Fibroblast of lung (primary cell): ENCODE measurements at regions not wholly inside any gene's neighbourhood (a gene's known extent, or its start where the extent isn't known, plus 50 kb on each side); places are given as distances from the start of the nearest gene placed in this dataset.

ENCODE experiments used
- DNase-seq, 2 donors: peaks; one replicate each; pipeline versions ENCODE4 v3.0.0 to v3.0.0-alpha.2; 2010; ENCODE audit warnings: low read depth in 2 of 2
- H2AFZ ChIP-seq: 2 replicates; pipeline ENCODE4 v1.5.1; 2012; ENCODE audit warnings: low read length, control low read depth, inconsistent platforms
- H3K27ac ChIP-seq: 2 replicates; pipeline ENCODE4 v1.5.1; 2011; ENCODE audit warnings: low read length, control low read depth; ENCODE audit not compliant: insufficient read depth
- H3K27me3 ChIP-seq: 2 replicates; pipeline ENCODE4 v1.5.1; 2011; ENCODE audit warnings: mild to moderate bottlenecking, low read length; ENCODE audit not compliant: control insufficient read depth, insufficient read depth
- H3K36me3 ChIP-seq: 2 replicates; pipeline ENCODE4 v1.5.1; 2011; ENCODE audit warnings: low read length; ENCODE audit not compliant: control insufficient read depth, insufficient read depth
- H3K4me1 ChIP-seq: 2 replicates; pipeline ENCODE4 v1.5.1; 2011; ENCODE audit warnings: low read length; ENCODE audit not compliant: control insufficient read depth, insufficient read depth; ENCODE audit errors: extremely low read depth
- H3K4me2 ChIP-seq: 2 replicates; pipeline ENCODE4 v1.5.1; 2011; ENCODE audit warnings: low read length, control low read depth; ENCODE audit not compliant: insufficient read depth; ENCODE audit errors: extremely low read depth
- H3K4me3 ChIP-seq, 4 experiments: fragments of 200-600 bp in 1 of 4; sonication (generic) in 1 of 4; replicated peaks in 1 of 4; 2 replicates each; pipeline ENCODE4 v1.5.1; 2011 to 2016; ENCODE audit warnings: low read length in 4 of 4, low read depth in 3 of 4, mild to moderate bottlenecking in 3 of 4, control low read depth in 2 of 4, inconsistent platforms in 1 of 4, mixed read lengths in 1 of 4; ENCODE audit not compliant: insufficient read depth in 1 of 4; ENCODE audit errors: control extremely low read depth in 1 of 4
- H3K79me2 ChIP-seq: 2 replicates; pipeline ENCODE4 v1.5.1; 2012; ENCODE audit warnings: mild to moderate bottlenecking, low read length, inconsistent platforms; ENCODE audit not compliant: control insufficient read depth, insufficient read depth
- H3K9ac ChIP-seq: 2 replicates; pipeline ENCODE4 v1.5.1; 2011; ENCODE audit warnings: mild to moderate bottlenecking, low read length, control low read depth; ENCODE audit not compliant: insufficient read depth
- H3K9me3 ChIP-seq: 2 replicates; pipeline ENCODE4 v1.5.1; 2012; ENCODE audit warnings: low read depth, low read length; ENCODE audit not compliant: control insufficient read depth, insufficient read depth
- H4K20me1 ChIP-seq: 2 replicates; pipeline ENCODE4 v1.5.1; 2011; ENCODE audit warnings: low read length; ENCODE audit not compliant: control insufficient read depth, insufficient read depth; ENCODE audit errors: extremely low read depth
- EZH2 ChIP-seq: IDR thresholded peaks from 2 replicates; pipeline ENCODE4 v1.5.1; 2012; ENCODE audit warnings: low read length, control low read depth, mild to moderate bottlenecking; ENCODE audit errors: missing control alignments
- TF ChIP-seq, protein P1 (sequence below), 2 donors: IDR thresholded peaks in 1 of 2; conservative IDR thresholded peaks in 1 of 2; 1 replicate in 1 of 2; 2 replicates in 1 of 2; pipeline ENCODE4 v1.5.1; 2011 to 2012; ENCODE audit warnings: low read length in 2 of 2, control low read depth in 1 of 2, inconsistent platforms in 1 of 2, low read depth in 1 of 2, mild to moderate bottlenecking in 1 of 2

DNA sequence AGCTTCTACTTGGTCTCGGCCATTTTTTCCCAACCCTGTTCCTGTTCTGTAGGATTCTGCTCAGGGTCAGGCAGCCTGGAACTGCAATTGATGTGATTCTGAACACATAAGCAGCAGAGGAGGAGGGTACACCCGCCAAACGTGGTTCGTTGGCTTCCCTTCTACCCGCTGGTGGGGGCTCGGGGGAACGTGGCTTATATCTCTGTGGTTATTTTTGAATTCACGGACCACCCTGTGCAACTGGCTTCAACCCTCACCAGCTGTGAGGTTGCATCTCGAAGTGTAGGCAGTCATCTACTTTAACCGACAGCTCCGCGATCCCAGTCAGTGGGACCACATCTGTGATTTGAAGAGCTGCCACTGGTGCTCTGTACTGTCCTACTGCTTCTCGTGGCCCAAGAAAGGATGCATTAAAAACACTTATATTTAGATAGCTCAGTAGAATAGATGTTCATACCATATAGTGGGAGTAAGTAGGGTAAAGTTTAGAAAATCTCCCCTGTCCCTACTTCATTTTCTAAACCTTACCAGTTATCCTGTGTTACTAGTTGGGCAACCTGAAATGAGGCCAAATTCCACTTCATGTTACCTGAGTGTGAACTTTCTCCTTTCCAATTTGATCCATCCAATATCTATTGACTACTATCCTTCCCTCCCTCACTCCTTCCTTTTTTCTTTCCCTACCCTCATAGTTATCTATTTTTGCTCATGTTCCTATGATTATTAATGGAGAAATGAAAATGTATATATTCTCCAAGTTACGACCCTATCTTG is 80.4 kb upstream of the BCOR start:
- Histone ChIP-seq H3K27ac (no peak overlapping the region), H3K27me3 (no peaks in the 10 kb centered on the region), H4K20me1 (no peaks in the 10 kb centered on the region), H3K9me3 (no peaks in the 10 kb centered on the region), H3K9ac (no peak overlapping the region), H3K79me2 (no peaks in the 10 kb centered on the region), H3K4me3 (no peak overlapping the region), H3K4me2 (no peak overlapping the region), H2AFZ (no peak overlapping the region), H3K4me1 (no peaks in the 10 kb centered on the region), H3K36me3 (no peaks in the 10 kb centered on the region)
- TF ChIP-seq, protein P1, sequence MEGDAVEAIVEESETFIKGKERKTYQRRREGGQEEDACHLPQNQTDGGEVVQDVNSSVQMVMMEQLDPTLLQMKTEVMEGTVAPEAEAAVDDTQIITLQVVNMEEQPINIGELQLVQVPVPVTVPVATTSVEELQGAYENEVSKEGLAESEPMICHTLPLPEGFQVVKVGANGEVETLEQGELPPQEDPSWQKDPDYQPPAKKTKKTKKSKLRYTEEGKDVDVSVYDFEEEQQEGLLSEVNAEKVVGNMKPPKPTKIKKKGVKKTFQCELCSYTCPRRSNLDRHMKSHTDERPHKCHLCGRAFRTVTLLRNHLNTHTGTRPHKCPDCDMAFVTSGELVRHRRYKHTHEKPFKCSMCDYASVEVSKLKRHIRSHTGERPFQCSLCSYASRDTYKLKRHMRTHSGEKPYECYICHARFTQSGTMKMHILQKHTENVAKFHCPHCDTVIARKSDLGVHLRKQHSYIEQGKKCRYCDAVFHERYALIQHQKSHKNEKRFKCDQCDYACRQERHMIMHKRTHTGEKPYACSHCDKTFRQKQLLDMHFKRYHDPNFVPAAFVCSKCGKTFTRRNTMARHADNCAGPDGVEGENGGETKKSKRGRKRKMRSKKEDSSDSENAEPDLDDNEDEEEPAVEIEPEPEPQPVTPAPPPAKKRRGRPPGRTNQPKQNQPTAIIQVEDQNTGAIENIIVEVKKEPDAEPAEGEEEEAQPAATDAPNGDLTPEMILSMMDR (conservative IDR thresholded peaks at IDR 0.05 in 1 of 2, IDR thresholded peaks at IDR 0.05 in 1 of 2; ENCODE audit: low read depth in 1 of 2, low read length in 2 of 2): no peak
- no peak for TF ChIP-seq EZH2
- DNase-seq: no peak

DNA sequence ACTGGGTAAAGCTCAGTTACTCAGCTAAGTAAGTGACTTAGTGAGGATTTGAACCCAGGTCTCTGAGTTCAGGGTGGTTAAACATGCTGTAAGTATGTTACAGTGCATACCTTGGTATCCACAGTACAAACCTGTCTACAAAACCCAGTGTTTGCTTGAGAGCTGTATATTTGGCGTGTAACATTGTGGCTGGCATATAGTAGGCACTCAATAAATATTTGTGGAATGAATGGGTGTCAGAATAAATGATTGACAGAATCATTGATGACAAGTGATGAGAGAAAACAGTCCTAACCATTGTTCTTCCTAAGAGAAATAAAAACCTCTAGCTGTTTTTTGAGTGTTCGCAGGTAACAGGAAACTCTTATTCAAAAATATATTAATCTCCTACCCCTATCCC is 79.7 kb upstream of the BCOR start:
- Histone ChIP-seq H4K20me1 (no peaks in the 10 kb centered on the region), H2AFZ (no peak overlapping the region), H3K36me3 (no peaks in the 10 kb centered on the region), H3K27me3 (no peaks in the 10 kb centered on the region), H3K79me2 (no peaks in the 10 kb centered on the region), H3K9ac (no peak overlapping the region), H3K9me3 (no peaks in the 10 kb centered on the region), H3K4me2 (no peak overlapping the region), H3K4me3 (no peak overlapping the region), H3K4me1 (no peaks in the 10 kb centered on the region), H3K27ac (no peak overlapping the region)
- no peak for DNase-seq
- TF ChIP-seq EZH2: no peak
- TF ChIP-seq, protein P1 (conservative IDR thresholded peaks at IDR 0.05 in 1 of 2, IDR thresholded peaks at IDR 0.05 in 1 of 2; ENCODE audit: low read depth in 1 of 2, low read length in 2 of 2): no peak

DNA sequence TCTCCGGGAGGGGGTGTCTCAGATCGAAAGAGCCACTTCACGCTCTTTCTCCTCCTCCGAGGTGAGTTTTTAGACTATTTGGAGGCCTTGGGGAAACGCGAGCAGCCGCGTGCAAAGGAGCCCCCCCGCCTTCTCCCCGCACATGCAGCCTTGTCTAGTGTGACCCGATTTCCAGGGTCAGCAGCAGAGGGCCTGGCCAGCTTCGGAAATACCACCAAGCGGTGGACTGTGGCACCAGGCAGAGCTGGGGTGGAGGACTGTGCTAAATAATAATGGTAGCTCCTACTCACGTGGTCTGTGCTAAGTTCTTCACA is 79.3 kb upstream of the BCOR start:
- Histone ChIP-seq H3K27me3 (no peaks in the 10 kb centered on the region), H2AFZ (no peak overlapping the region), H3K4me2 (no peak overlapping the region), H3K4me3 (peak overlapping the region in 1 of 4 experiments; percentile 59), H3K79me2 (no peaks in the 10 kb centered on the region), H3K36me3 (no peaks in the 10 kb centered on the region), H4K20me1 (no peaks in the 10 kb centered on the region), H3K9me3 (no peaks in the 10 kb centered on the region), H3K9ac (peak overlapping the region; percentile 16), H3K27ac (no peak overlapping the region), H3K4me1 (no peaks in the 10 kb centered on the region)
- TF ChIP-seq EZH2: no peak
- TF ChIP-seq, protein P1 (conservative IDR thresholded peaks at IDR 0.05 in 1 of 2, IDR thresholded peaks at IDR 0.05 in 1 of 2; ENCODE audit: low read depth in 1 of 2, low read length in 2 of 2): no peak
- no peak for DNase-seq
